ENCODE measurements at regions not wholly inside any gene's neighbourhood (a gene's known extent, or its start where the extent isn't known, plus 50 kb on each side); places are given as distances from the start of the nearest gene placed in this dataset.

DNA sequence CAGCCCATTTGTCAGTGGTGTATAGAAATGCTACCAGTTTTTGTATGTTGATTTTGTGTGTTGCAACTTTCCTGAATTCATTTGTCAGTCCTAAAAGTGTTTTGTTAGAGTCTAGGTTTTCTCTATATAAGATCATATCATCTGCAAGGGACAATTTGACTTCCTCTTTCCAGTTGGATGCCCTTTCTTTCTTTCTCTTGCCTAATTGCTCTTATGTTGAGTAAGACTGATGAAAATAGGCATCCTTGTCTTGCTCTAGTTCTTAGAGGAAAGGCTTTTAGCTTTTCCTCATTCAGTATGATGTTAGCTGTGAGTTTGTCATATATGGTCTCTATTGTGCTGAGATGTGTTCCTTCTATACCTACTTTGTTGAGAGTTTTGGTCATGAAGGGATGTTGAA, 161.7 kb upstream of the TPK1 start:
- peaks cover 0 to 11% (median 1%) of the 10 kb centered on the region in 4 donors for H3K9me3 ChIP-seq
- no peaks in the 10 kb centered on the region for H3K27me3 ChIP-seq
- no peak for DNase-seq
- H3K36me3 ChIP-seq: no peaks in the 10 kb centered on the region
- H3K4me3 ChIP-seq: no peak overlapping the region
- no peak for TF ChIP-seq POLR2A (IDR thresholded peaks at IDR 0.05)
- TF ChIP-seq, protein P1, sequence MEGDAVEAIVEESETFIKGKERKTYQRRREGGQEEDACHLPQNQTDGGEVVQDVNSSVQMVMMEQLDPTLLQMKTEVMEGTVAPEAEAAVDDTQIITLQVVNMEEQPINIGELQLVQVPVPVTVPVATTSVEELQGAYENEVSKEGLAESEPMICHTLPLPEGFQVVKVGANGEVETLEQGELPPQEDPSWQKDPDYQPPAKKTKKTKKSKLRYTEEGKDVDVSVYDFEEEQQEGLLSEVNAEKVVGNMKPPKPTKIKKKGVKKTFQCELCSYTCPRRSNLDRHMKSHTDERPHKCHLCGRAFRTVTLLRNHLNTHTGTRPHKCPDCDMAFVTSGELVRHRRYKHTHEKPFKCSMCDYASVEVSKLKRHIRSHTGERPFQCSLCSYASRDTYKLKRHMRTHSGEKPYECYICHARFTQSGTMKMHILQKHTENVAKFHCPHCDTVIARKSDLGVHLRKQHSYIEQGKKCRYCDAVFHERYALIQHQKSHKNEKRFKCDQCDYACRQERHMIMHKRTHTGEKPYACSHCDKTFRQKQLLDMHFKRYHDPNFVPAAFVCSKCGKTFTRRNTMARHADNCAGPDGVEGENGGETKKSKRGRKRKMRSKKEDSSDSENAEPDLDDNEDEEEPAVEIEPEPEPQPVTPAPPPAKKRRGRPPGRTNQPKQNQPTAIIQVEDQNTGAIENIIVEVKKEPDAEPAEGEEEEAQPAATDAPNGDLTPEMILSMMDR (IDR thresholded peaks at IDR 0.05): no peak
- no peak overlapping the region for H3K27ac ChIP-seq
- H3K4me1 ChIP-seq: no peaks in the 10 kb centered on the region

DNA sequence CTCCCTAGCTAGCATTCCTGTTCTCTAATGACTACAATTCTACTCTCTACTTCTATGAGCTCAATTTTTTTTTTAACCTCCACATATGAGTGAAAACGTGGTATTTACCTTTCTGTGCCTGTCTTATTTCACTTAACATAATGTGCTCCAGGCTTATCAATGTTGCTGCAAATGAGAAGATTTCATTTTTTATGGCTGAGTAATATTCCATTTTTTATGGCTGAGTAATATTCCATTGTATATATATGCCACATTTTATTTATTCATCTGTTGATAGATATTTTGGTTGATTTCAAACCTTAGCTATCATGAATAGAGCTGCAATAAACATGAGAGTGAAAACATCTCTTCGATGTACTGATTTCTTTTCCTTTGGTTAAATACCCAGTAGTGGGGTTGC, 159.6 kb upstream of the TPK1 start:
- Histone ChIP-seq H3K27ac (no peak overlapping the region), H3K9me3 (peaks cover 0 to 11% (median 1%) of the 10 kb centered on the region in 4 donors), H3K4me3 (no peak overlapping the region), H3K36me3 (no peaks in the 10 kb centered on the region), H3K4me1 (no peaks in the 10 kb centered on the region), H3K27me3 (no peaks in the 10 kb centered on the region)
- TF ChIP-seq, protein P1 (IDR thresholded peaks at IDR 0.05): no peak
- TF ChIP-seq POLR2A (IDR thresholded peaks at IDR 0.05): no peak
- no peak for DNase-seq

DNA sequence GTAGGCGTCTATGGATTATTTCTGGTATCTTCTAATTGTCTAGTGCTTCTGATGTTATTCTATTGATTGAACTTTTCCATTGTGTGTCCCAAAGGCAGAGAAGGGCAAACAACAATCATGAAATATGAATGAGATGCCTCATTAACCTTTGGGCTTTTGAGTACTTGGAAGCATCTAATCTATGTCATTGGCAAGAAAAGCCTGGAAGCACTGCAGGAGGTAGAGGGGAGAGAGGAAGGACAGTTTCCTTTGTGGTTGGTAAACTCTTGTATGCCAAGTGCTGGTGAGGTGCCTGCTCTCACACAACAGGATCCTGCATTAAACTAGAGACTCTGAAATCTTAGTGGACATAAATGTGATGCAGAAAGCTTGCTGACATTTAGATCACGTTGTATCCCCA, 155.2 kb upstream of the TPK1 start:
- no peaks in the 10 kb centered on the region for H3K36me3 ChIP-seq
- H3K4me1 ChIP-seq: no peaks in the 10 kb centered on the region
- peaks cover 0 to 3% (median 0%) of the 10 kb centered on the region in 4 donors for H3K9me3 ChIP-seq
- no peak for DNase-seq
- H3K4me3 ChIP-seq: no peak overlapping the region
- H3K27ac ChIP-seq: no peak overlapping the region
- no peaks in the 10 kb centered on the region for H3K27me3 ChIP-seq
- TF ChIP-seq, protein P1 (IDR thresholded peaks at IDR 0.05): no peak
- TF ChIP-seq POLR2A (IDR thresholded peaks at IDR 0.05): no peak

DNA sequence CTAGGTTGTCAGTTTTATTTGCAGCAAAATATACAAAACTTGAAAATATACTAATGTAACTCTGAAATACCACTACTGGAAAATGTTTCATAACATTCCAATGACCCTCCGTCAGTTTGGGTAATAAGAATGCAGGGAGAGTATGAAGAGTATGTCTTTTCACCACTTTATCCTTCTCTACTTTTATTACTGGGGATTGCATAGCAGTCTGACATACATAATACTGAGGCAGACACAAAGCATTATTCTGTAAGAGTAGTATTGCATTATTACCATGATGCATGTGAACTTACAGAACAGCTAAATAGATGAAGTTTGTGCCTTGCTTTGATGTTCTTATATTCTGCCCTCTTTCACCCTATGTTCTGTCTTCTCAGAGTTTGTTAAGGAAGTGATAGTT, 151.8 kb upstream of the TPK1 start:
- Histone ChIP-seq H3K4me3 (no peak overlapping the region), H3K27ac (no peak overlapping the region), H3K4me1 (no peaks in the 10 kb centered on the region), H3K36me3 (no peaks in the 10 kb centered on the region), H3K9me3 (no peaks in the 10 kb centered on the region), H3K27me3 (no peaks in the 10 kb centered on the region)
- DNase-seq: no peak
- TF ChIP-seq POLR2A (IDR thresholded peaks at IDR 0.05): no peak
- TF ChIP-seq, protein P1 (IDR thresholded peaks at IDR 0.05): no peak

DNA sequence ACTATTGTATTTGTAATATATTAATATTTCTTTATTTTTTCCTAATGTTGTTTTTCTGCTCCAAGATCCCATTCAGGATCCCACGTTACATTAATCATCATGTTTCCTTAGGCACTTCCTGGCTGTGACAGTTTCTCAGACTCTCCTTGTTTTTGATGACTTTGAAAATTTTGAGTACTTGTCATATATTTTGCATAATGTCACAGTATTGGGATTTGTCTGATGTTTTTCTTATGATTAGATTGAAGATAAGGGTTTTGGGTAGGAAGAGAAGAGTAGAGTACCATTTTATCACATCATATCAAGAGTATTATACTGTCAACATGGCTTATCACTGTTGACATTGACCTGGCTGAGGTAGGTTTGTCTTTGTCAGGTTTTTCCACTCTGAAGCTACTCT, 146.3 kb upstream of the TPK1 start:
- H3K36me3 ChIP-seq: no peaks in the 10 kb centered on the region
- DNase-seq: no peak
- H3K4me3 ChIP-seq: no peak overlapping the region
- H3K4me1 ChIP-seq: no peaks in the 10 kb centered on the region
- TF ChIP-seq, protein P1 (IDR thresholded peaks at IDR 0.05): no peak
- TF ChIP-seq POLR2A (IDR thresholded peaks at IDR 0.05): no peak
- H3K27me3 ChIP-seq: no peaks in the 10 kb centered on the region
- no peaks in the 10 kb centered on the region for H3K9me3 ChIP-seq
- no peak overlapping the region for H3K27ac ChIP-seq

DNA sequence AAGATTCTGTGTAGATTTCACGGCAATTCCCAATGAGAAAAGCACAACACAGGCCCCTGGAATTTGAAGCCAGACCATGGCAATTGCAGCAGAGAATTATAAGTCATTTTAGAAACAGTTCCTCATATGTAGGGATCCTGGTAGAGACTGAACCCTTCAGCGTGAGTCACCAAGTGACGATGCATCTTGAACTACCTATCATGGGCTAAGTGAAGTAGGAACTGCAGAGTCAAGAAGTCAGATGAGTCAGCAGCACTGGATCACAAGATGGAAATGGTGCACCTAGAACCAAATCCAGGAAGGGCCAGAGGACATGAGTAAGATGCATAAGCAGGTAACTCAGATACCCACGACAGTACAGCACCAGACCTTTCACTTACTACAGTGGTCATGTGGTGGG, 140.0 kb upstream of the TPK1 start:
- DNase-seq: no peak
- no peaks in the 10 kb centered on the region for H3K27me3 ChIP-seq
- no peaks in the 10 kb centered on the region for H3K9me3 ChIP-seq
- H3K4me1 ChIP-seq: no peaks in the 10 kb centered on the region
- no peak overlapping the region for H3K27ac ChIP-seq
- TF ChIP-seq POLR2A (IDR thresholded peaks at IDR 0.05): no peak
- TF ChIP-seq, protein P1 (IDR thresholded peaks at IDR 0.05): no peak
- no peak overlapping the region for H3K4me3 ChIP-seq
- no peaks in the 10 kb centered on the region for H3K36me3 ChIP-seq

Measured in Peyer's patch (tissue), 4 donors.